Ascending aorta (tissue), 2 donors: ENCODE measurements at regions not wholly inside any gene's neighbourhood (a gene's known extent, or its start where the extent isn't known, plus 50 kb on each side); places are given as distances from the start of the nearest gene placed in this dataset.

Source experiments
- DNase-seq, 2 donors: peaks; one replicate each; pipeline ENCODE4 v3.0.0-alpha.2; 2019; ENCODE audit warnings: low spot score in 2 of 2
- H3K27ac ChIP-seq, 2 donors: fragments of 200-600 bp; sonication (generic); one replicate each; pipeline ENCODE4 v1.5.1; 2016 to 2017; ENCODE audit warnings: mild to moderate bottlenecking in 1 of 2
- H3K27me3 ChIP-seq: fragments of 200-600 bp; sonication (generic); one replicate; pipeline ENCODE4 v1.5.1; 2017
- H3K36me3 ChIP-seq, 2 donors: fragments of 200-600 bp; sonication (generic); one replicate each; pipeline ENCODE4 v1.5.1; 2016
- H3K4me1 ChIP-seq, 2 donors: fragments of 200-600 bp; sonication (generic); one replicate each; pipeline ENCODE4 v1.5.1; 2016 to 2017; ENCODE audit warnings: mild to moderate bottlenecking in 1 of 2
- H3K4me3 ChIP-seq, 2 donors: fragments of 200-600 bp; sonication (generic); one replicate each; pipeline ENCODE4 v1.5.1; 2016 to 2017; ENCODE audit warnings: mild to moderate bottlenecking in 1 of 2
- H3K9me3 ChIP-seq, 2 donors: fragments of 200-600 bp; sonication (generic); one replicate each; pipeline ENCODE4 v1.5.1; 2016
- intact Hi-C: fragments of 100-400 bp; cut with DNase I; formaldehyde crosslinking; loops from one replicate; pipeline ENCODE4 v1.15.1; 2023
- TF ChIP-seq, protein P1 (sequence below), 3 experiments: fragments of 200-600 bp in 2 of 3; fragments of 450-650 bp in 1 of 3; sonication (generic) in 2 of 3; IDR thresholded peaks; one replicate each; pipeline ENCODE4 v1.5.1; 2016 to 2019; ENCODE audit warnings: antibody characterized with exemption in 3 of 3, mild to moderate bottlenecking in 1 of 3, moderate library complexity in 1 of 3

DNA sequence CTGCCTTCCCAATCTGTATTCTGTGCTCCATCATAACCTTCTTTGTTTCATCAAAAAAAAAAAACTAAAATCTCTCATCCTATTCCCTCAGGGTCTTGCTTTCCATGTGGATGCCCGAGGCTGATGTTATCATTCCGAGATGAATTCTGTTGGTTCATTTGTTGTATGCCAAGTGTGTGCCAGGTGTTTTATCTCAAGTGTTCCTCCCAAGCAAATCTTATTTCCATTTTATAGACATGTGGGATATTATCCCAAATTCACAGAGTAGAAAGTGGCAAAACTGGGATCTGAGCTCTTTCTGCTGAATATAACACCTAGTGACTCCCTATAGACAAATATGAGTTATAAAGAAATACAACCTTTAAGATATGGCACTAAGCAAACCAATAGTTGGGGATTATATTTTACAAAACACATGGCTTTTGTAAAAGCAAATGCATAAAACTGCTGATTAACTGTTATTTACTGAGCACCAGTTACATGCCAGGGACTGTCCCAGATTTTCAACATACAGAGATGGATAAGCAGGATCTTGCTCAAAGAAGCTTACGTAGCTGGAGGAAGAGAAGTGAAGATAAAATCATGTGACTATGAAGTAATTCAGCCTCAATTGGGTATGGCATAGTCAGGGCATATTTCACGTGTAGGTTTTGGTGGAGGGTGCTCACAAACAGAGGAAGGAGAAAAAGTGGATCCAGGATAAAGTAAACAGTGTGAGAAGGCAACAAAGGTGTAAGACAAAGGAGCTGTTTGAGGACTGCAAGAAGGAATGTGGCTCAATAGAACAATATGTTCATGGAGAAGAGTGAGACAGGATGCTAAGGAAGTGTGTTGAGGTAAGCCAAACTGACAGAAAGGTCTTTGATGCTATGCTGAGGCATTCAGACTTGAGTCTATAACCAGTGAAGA lies 143.3 kb upstream of the ADAMTSL1 start:
- Histone ChIP-seq H3K4me3 (no peak overlapping the region), H3K9me3 (peaks cover 0 to 3% of the 10 kb centered on the region in 2 donors), H3K27ac (no peak overlapping the region), H3K36me3 (no peaks in the 10 kb centered on the region), H3K27me3 (no peaks in the 10 kb centered on the region), H3K4me1 (peaks cover 0 to 2% of the 10 kb centered on the region in 2 donors)
- no peak for DNase-seq
- intact Hi-C loops = no loop called here
- TF ChIP-seq, protein P1, sequence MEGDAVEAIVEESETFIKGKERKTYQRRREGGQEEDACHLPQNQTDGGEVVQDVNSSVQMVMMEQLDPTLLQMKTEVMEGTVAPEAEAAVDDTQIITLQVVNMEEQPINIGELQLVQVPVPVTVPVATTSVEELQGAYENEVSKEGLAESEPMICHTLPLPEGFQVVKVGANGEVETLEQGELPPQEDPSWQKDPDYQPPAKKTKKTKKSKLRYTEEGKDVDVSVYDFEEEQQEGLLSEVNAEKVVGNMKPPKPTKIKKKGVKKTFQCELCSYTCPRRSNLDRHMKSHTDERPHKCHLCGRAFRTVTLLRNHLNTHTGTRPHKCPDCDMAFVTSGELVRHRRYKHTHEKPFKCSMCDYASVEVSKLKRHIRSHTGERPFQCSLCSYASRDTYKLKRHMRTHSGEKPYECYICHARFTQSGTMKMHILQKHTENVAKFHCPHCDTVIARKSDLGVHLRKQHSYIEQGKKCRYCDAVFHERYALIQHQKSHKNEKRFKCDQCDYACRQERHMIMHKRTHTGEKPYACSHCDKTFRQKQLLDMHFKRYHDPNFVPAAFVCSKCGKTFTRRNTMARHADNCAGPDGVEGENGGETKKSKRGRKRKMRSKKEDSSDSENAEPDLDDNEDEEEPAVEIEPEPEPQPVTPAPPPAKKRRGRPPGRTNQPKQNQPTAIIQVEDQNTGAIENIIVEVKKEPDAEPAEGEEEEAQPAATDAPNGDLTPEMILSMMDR (IDR thresholded peaks at IDR 0.05) = no peak

DNA sequence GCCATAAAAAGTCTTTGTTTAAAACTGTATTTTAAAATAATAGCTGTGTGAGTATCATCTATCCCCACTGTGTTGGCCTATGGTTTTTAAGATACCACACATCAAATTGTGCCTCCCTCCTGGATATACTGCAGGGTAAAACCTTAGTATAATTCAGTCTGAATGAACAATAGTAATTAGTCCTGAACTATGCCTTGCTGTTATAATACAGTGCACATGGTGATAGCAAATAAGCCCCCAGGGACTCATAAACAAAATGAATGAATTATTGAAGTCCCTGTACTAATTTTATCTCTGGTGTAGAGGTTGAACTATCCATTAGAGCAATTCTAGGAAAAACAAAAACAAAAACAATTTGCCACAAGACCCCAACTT lies 142.7 kb upstream of the ADAMTSL1 start:
- H3K27me3 ChIP-seq = no peaks in the 10 kb centered on the region
- intact Hi-C loops = no loop called here
- no peaks in the 10 kb centered on the region for H3K9me3 ChIP-seq
- TF ChIP-seq, protein P1 (IDR thresholded peaks at IDR 0.05) = no peak
- no peak overlapping the region for H3K27ac ChIP-seq
- DNase-seq = no peak
- H3K4me1 ChIP-seq = peaks cover 0 to 2% of the 10 kb centered on the region in 2 donors
- H3K36me3 ChIP-seq = no peaks in the 10 kb centered on the region
- H3K4me3 ChIP-seq = no peak overlapping the region

DNA sequence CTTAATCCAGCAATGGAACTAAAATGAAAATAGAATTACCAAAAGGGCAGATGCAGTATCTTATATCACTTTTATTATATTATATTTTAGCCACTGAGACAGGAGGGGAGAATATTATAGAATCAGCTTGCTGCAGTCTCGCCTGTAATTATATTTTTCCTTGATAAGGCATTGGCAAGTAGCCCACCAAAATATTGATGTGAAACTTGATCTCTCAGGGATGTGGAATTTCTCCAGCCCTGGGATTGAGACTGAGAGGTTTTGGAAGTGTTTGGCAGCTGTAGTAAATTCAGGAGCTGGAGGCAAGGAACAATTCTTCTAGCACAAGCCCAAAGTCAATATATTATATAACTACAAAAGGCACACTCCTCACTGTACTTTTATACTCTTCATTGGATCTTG lies 142.1 kb upstream of the ADAMTSL1 start:
- no peaks in the 10 kb centered on the region for H3K9me3 ChIP-seq
- peaks cover 0 to 2% of the 10 kb centered on the region in 2 donors for H3K4me1 ChIP-seq
- no peak for DNase-seq
- TF ChIP-seq, protein P1 (IDR thresholded peaks at IDR 0.05) = no peak
- no peak overlapping the region for H3K27ac ChIP-seq
- intact Hi-C loops = no loop called here
- H3K27me3 ChIP-seq = no peaks in the 10 kb centered on the region
- H3K36me3 ChIP-seq = no peaks in the 10 kb centered on the region
- H3K4me3 ChIP-seq = no peak overlapping the region

DNA sequence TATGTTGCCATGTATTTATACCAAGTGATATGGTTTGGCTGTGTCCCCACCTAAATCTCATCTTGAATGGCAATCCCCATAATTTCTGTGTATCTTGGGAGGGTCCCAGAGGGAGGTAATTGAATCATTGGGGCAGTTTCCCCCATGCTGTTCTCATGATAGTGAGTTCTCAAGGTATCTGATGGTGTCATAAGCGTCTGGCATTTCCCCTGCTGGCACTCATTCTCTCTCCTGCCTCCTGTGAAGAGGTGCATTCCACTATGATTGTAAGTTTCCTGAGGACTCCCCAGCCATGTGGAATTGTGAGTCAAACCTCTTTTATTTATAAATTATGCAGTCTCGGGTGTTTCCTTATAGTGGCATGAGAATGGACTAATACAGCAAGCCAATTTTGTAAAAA lies 140.8 kb upstream of the ADAMTSL1 start:
- TF ChIP-seq, protein P1 (IDR thresholded peaks at IDR 0.05) = no peak
- H3K4me3 ChIP-seq = no peak overlapping the region
- H3K27me3 ChIP-seq = no peaks in the 10 kb centered on the region
- H3K4me1 ChIP-seq = peaks cover 0 to 2% of the 10 kb centered on the region in 2 donors
- no peaks in the 10 kb centered on the region for H3K9me3 ChIP-seq
- no peaks in the 10 kb centered on the region for H3K36me3 ChIP-seq
- H3K27ac ChIP-seq = no peak overlapping the region
- intact Hi-C loops = no loop called here
- no peak for DNase-seq

DNA sequence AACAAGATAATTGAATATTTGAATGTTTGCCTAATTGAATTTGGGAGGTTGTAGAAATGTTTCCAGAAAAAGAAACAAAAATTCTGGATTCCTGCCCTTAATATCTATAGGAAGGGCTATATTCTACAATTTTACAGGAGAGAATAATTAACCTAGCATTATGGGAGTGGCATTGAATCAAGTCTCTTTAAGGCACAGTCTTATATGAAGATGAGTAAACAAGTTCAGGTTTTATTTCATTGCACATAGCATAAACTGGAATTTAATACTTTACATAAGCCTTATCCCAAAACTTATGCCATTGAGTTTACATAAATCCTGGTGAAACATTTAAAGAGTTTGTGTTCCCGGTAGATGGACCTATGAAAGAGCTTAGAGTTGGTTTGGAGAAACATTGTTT lies 138.1 kb upstream of the ADAMTSL1 start:
- intact Hi-C loops = no loop called here
- no peaks in the 10 kb centered on the region for H3K36me3 ChIP-seq
- TF ChIP-seq, protein P1 (IDR thresholded peaks at IDR 0.05) = no peak
- H3K27ac ChIP-seq = no peak overlapping the region
- DNase-seq = no peak
- H3K4me1 ChIP-seq = peaks cover 0 to 2% of the 10 kb centered on the region in 2 donors
- H3K4me3 ChIP-seq = no peak overlapping the region
- H3K9me3 ChIP-seq = no peaks in the 10 kb centered on the region
- no peaks in the 10 kb centered on the region for H3K27me3 ChIP-seq
